GM23338 (cell line): ENCODE measurements at regions not wholly inside any gene's neighbourhood (a gene's known extent, or its start where the extent isn't known, plus 50 kb on each side); places are given as distances from the start of the nearest gene placed in this dataset.

Experiments used
- ATAC-seq: fragments of 200-7000 bp; cut with Tn5 transposase; 3 replicates; pipeline ENCODE4 v1.9.1; 2020
- DNase-seq: peaks from one replicate; pipeline ENCODE4 v3.0.0-alpha.2; 2015; ENCODE audit warnings: low spot score
- H2AFZ ChIP-seq: fragments of 200-600 bp; sonication (generic); 2 replicates; pipeline ENCODE4 v1.8.0; 2016; ENCODE audit warnings: antibody characterized with exemption, mild to moderate bottlenecking, moderate library complexity
- H3F3A ChIP-seq: fragments of 200-600 bp; sonication (generic); replicated peaks from 2 replicates; pipeline ENCODE4 v1.8.0; 2017; ENCODE audit warnings: antibody characterized with exemption, mixed run types, low read depth
- H3K27ac ChIP-seq: fragments of 200-600 bp; sonication (generic); 2 replicates; pipeline ENCODE4 v1.6.1; 2016; ENCODE audit warnings: low read depth
- H3K27me3 ChIP-seq: fragments of 200-600 bp; sonication (generic); 2 replicates; pipeline ENCODE4 v1.8.0; 2016; ENCODE audit warnings: mild to moderate bottlenecking, mixed run types, moderate library complexity; ENCODE audit not compliant: insufficient read depth
- H3K36me3 ChIP-seq: fragments of 200-600 bp; sonication (generic); 2 replicates; pipeline ENCODE4 v1.8.0; 2016; ENCODE audit warnings: mild to moderate bottlenecking; ENCODE audit not compliant: insufficient read depth
- H3K4me1 ChIP-seq: fragments of 200-600 bp; sonication (generic); 2 replicates; pipeline ENCODE4 v1.8.0; 2016; ENCODE audit warnings: mild to moderate bottlenecking, moderate library complexity; ENCODE audit not compliant: insufficient read depth
- H3K4me2 ChIP-seq: fragments of 200-600 bp; sonication (generic); 2 replicates; pipeline ENCODE4 v1.7.1; 2017; ENCODE audit warnings: mixed run types
- H3K4me3 ChIP-seq: fragments of 200-600 bp; sonication (generic); 2 replicates; pipeline ENCODE4 v1.6.1; 2016; ENCODE audit warnings: mixed run types
- H3K79me2 ChIP-seq: fragments of 200-600 bp; sonication (generic); replicated peaks from 2 replicates; pipeline ENCODE4 v1.8.0; 2017; ENCODE audit warnings: mild to moderate bottlenecking; ENCODE audit not compliant: insufficient read depth
- H3K9me2 ChIP-seq: fragments of 200-600 bp; sonication (generic); 2 replicates; pipeline ENCODE4 v1.8.0; 2017; ENCODE audit not compliant: insufficient read depth
- H4K20me1 ChIP-seq: fragments of 200-600 bp; sonication (generic); replicated peaks from 2 replicates; pipeline ENCODE4 v1.8.0; 2017; ENCODE audit warnings: mild to moderate bottlenecking; ENCODE audit not compliant: insufficient read depth
- H3K27ac Mint-ChIP-seq: 2 replicates; pipeline ENCODE4 v1.8.0; 2020; ENCODE audit warnings: inconsistent platforms, mild to moderate bottlenecking, moderate library complexity, mixed read lengths
- H3K27me3 Mint-ChIP-seq: 3 replicates; pipeline ENCODE4 v1.8.0; 2022; ENCODE audit warnings: low read depth, mild to moderate bottlenecking, moderate library complexity, mixed read lengths, inconsistent platforms; ENCODE audit not compliant: insufficient read depth, poor library complexity
- H3K36me3 Mint-ChIP-seq: 3 replicates; pipeline ENCODE4 v1.8.0; 2021; ENCODE audit warnings: low read depth, mild to moderate bottlenecking, inconsistent platforms, moderate library complexity, mixed read lengths
- H3K4me1 Mint-ChIP-seq: 3 replicates; pipeline ENCODE4 v1.8.0; 2020; ENCODE audit warnings: mild to moderate bottlenecking, inconsistent platforms, mixed read lengths
- H3K4me3 Mint-ChIP-seq: 3 replicates; pipeline ENCODE4 v1.8.0; 2021; ENCODE audit warnings: moderate library complexity, mild to moderate bottlenecking, inconsistent platforms, mixed read lengths
- H3K9me3 Mint-ChIP-seq: 3 replicates; pipeline ENCODE4 v1.8.0; 2020; ENCODE audit warnings: moderate library complexity, mild to moderate bottlenecking, inconsistent platforms, mixed read lengths
- CREB1 ChIP-seq: fragments of 250-450 bp; sonication (Bioruptor Pico); IDR thresholded peaks from 2 replicates; pipeline ENCODE4 v1.5.0; 2020; ENCODE audit warnings: low read depth, mild to moderate bottlenecking, moderate library complexity
- EZH2 ChIP-seq: fragments of 200-600 bp; sonication (generic); IDR thresholded peaks from one replicate; pipeline ENCODE4 v1.8.0; 2017; ENCODE audit warnings: antibody characterized with exemption, mild to moderate bottlenecking, low read depth; ENCODE audit not compliant: unreplicated experiment
- EZH2phosphoT487 ChIP-seq: fragments of 200-600 bp; sonication (generic); IDR thresholded peaks from one replicate; pipeline ENCODE4 v1.8.1; 2018; ENCODE audit warnings: antibody characterized with exemption; ENCODE audit not compliant: unreplicated experiment
- JUNB ChIP-seq: IDR thresholded peaks from one replicate; pipeline ENCODE4 v1.6.1; 2016; ENCODE audit warnings: antibody characterized with exemption; ENCODE audit not compliant: unreplicated experiment
- NANOG ChIP-seq: IDR thresholded peaks from 2 replicates; pipeline ENCODE4 v1.6.1; 2016; ENCODE audit warnings: antibody characterized with exemption, borderline replicate concordance
- POLR2AphosphoS5 ChIP-seq: IDR thresholded peaks from 2 replicates; pipeline ENCODE4 v1.6.1; 2016; ENCODE audit warnings: antibody characterized with exemption, low read depth
- STAT1 ChIP-seq: IDR thresholded peaks from one replicate; pipeline ENCODE4 v1.6.1; 2016; ENCODE audit warnings: antibody characterized with exemption; ENCODE audit not compliant: unreplicated experiment
- ZNF114 ChIP-seq: fragments of 250-450 bp; sonication (Bioruptor Pico); IDR thresholded peaks from 2 replicates; pipeline ENCODE4 v1.5.0; 2020; ENCODE audit warnings: mild to moderate bottlenecking, moderate library complexity
- ZNF331 ChIP-seq: fragments of 250-450 bp; sonication (Bioruptor Pico); IDR thresholded peaks from 2 replicates; pipeline ENCODE4 v1.5.0; 2020; ENCODE audit warnings: low read depth, mild to moderate bottlenecking, moderate library complexity
- TF ChIP-seq, protein P1 (sequence below): fragments of 250-450 bp; sonication (Bioruptor Pico); IDR thresholded peaks from 2 replicates; pipeline ENCODE4 v1.5.0; 2020; ENCODE audit warnings: mild to moderate bottlenecking, moderate library complexity
- TF ChIP-seq, protein P2 (sequence below): IDR thresholded peaks from 2 replicates; pipeline ENCODE4 v1.6.1; 2016; ENCODE audit warnings: antibody characterized with exemption

DNA sequence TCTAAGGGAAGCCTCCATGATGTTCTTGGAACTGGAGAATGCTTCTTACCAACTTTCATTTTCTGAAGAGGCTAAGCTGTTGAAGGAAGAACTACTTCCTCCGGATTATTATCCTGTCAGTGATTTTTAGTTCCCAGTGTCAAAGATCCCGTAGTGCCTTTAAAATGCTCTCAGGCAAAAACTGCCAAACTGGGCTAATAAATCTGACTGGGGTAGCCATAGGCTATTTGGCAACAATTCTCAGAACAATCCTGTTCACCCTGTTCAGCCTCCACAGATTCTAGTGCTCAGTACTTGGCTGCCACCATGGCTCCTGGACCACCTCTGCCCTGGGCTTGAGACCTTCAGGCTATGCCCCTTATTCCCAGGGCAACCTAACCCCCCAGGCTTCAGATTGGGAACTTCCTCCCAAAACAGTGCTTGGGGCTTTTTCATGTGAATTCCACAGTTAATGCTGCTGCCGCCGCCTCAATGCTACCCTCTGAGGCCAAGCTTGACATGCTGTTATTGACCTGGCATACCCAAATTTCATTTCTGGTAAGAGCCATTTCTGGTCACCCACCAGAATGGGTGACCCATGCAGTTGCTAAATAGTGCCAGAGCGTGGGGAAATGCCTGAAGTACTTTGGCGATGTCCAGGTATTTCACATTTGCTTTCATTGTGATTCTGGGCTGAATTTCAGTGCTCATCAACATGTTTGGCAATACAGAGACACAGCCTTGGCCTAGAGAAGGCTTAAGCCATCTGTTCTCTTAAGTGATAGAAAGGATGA lies 110.0 kb upstream of the ARHGAP5 start (continued):
- TF ChIP-seq, protein P1, sequence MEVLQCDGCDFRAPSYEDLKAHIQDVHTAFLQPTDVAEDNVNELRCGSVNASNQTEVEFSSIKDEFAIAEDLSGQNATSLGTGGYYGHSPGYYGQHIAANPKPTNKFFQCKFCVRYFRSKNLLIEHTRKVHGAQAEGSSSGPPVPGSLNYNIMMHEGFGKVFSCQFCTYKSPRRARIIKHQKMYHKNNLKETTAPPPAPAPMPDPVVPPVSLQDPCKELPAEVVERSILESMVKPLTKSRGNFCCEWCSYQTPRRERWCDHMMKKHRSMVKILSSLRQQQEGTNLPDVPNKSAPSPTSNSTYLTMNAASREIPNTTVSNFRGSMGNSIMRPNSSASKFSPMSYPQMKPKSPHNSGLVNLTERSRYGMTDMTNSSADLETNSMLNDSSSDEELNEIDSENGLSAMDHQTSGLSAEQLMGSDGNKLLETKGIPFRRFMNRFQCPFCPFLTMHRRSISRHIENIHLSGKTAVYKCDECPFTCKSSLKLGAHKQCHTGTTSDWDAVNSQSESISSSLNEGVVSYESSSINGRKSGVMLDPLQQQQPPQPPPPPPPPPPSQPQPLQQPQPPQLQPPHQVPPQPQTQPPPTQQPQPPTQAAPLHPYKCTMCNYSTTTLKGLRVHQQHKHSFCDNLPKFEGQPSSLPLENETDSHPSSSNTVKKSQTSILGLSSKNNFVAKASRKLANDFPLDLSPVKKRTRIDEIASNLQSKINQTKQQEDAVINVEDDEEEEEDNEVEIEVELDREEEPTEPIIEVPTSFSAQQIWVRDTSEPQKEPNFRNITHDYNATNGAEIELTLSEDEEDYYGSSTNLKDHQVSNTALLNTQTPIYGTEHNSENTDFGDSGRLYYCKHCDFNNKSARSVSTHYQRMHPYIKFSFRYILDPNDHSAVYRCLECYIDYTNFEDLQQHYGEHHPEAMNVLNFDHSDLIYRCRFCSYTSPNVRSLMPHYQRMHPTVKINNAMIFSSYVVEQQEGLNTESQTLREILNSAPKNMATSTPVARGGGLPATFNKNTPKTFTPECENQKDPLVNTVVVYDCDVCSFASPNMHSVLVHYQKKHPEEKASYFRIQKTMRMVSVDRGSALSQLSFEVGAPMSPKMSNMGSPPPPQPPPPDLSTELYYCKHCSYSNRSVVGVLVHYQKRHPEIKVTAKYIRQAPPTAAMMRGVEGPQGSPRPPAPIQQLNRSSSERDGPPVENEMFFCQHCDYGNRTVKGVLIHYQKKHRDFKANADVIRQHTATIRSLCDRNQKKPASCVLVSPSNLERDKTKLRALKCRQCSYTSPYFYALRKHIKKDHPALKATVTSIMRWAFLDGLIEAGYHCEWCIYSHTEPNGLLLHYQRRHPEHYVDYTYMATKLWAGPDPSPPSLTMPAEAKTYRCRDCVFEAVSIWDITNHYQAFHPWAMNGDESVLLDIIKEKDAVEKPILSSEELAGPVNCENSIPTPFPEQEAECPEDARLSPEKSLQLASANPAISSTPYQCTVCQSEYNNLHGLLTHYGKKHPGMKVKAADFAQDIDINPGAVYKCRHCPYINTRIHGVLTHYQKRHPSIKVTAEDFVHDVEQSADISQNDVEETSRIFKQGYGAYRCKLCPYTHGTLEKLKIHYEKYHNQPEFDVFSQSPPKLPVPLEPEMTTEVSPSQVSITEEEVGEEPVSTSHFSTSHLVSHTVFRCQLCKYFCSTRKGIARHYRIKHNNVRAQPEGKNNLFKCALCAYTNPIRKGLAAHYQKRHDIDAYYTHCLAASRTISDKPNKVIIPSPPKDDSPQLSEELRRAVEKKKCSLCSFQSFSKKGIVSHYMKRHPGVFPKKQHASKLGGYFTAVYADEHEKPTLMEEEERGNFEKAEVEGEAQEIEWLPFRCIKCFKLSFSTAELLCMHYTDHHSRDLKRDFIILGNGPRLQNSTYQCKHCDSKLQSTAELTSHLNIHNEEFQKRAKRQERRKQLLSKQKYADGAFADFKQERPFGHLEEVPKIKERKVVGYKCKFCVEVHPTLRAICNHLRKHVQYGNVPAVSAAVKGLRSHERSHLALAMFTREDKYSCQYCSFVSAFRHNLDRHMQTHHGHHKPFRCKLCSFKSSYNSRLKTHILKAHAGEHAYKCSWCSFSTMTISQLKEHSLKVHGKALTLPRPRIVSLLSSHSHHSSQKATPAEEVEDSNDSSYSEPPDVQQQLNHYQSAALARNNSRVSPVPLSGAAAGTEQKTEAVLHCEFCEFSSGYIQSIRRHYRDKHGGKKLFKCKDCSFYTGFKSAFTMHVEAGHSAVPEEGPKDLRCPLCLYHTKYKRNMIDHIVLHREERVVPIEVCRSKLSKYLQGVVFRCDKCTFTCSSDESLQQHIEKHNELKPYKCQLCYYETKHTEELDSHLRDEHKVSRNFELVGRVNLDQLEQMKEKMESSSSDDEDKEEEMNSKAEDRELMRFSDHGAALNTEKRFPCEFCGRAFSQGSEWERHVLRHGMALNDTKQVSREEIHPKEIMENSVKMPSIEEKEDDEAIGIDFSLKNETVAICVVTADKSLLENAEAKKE (CRISPR knock-in tag), result no peak
- TF ChIP-seq, protein P2, sequence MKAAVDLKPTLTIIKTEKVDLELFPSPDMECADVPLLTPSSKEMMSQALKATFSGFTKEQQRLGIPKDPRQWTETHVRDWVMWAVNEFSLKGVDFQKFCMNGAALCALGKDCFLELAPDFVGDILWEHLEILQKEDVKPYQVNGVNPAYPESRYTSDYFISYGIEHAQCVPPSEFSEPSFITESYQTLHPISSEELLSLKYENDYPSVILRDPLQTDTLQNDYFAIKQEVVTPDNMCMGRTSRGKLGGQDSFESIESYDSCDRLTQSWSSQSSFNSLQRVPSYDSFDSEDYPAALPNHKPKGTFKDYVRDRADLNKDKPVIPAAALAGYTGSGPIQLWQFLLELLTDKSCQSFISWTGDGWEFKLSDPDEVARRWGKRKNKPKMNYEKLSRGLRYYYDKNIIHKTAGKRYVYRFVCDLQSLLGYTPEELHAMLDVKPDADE, result no peak
- TF ChIP-seq EZH2 (no peak), NANOG (no peak), EZH2phosphoT487 (no peak), STAT1 (no peak), ZNF331 (CRISPR knock-in tag) (no peak), POLR2AphosphoS5 (no peak)

DNA sequence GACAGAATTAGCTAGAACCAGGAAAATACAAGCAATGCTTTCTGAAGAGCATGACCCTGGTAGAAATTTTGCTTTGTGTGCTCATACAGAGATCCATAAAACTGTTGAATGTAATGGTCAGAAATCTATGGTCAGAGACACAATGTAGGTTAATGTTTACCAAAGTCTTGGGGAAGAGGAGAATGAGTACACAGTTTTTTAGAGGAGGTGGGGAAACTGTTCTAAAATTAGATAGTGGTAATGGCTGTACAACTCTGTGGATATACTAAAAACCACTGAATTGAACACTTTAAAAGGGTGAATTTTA lies 109.5 kb upstream of the ARHGAP5 start:
- DNase-seq, result no peak
- H3K4me3 ChIP-seq, result no peak overlapping the region
- H3K4me2 ChIP-seq, result no peak overlapping the region
- Mint-ChIP-seq H3K9me3 (peaks cover 15% of the 10 kb centered on the region), H3K36me3 (peaks cover 6% of the 10 kb centered on the region; the same call in 1 of the 3 replicates), H3K4me1 (no peaks in the 10 kb centered on the region), H3K4me3 (no peak overlapping the region), H3K27ac (no peak overlapping the region), H3K27me3 (peaks cover 4% of the 10 kb centered on the region)
- H3K27me3 ChIP-seq, result no peaks in the 10 kb centered on the region
- no peaks in the 10 kb centered on the region for H3K4me1 ChIP-seq
- no peak for ATAC-seq
- H3F3A ChIP-seq, result no peaks in the 10 kb centered on the region
- H4K20me1 ChIP-seq, result no peaks in the 10 kb centered on the region
- no peaks in the 10 kb centered on the region for H3K79me2 ChIP-seq
- H3K36me3 ChIP-seq, result no peaks in the 10 kb centered on the region
- H3K27ac ChIP-seq, result no peak overlapping the region
- H3K9me2 ChIP-seq, result peaks cover 10% of the 10 kb centered on the region; the same call in 1 of the 2 replicates
- no peak overlapping the region for H2AFZ ChIP-seq
- no peak for TF ChIP-seq NANOG
- no peak for TF ChIP-seq STAT1
- no peak for TF ChIP-seq JUNB
- TF ChIP-seq CREB1, result no peak
- TF ChIP-seq ZNF114, result no peak
- no peak for TF ChIP-seq EZH2phosphoT487
